H1 (cell line): ENCODE measurements at regions not wholly inside any gene's neighbourhood (a gene's known extent, or its start where the extent isn't known, plus 50 kb on each side); places are given as distances from the start of the nearest gene placed in this dataset.

Experiments used
- CTCF ChIA-PET: fragments of 300-600 bp; sonication (Branson Sonifier 250); formaldehyde crosslinking; loops from one replicate; lab custom pipeline; 2021; ENCODE audit not compliant: partially characterized antibody; lab: Charles Lee
- POLR2A ChIA-PET: fragments of 300-600 bp; sonication (Branson Sonifier 250); formaldehyde crosslinking; loops from one replicate; lab custom pipeline; 2021; ENCODE audit warnings: inconsistent platforms; ENCODE audit not compliant: partially characterized antibody; lab: Charles Lee
- DNase-seq, 2 experiments: peaks; one replicate each; pipeline versions ENCODE4 v3.0.0 to v3.0.0-alpha.2; 2010 to 2022; ENCODE audit warnings: low spot score in 2 of 2, low read depth in 1 of 2, mixed read lengths in 1 of 2
- FAIRE-seq: peaks from 2 replicates; lab custom pipeline; 2011; peaks lifted over from hg19 to GRCh38; lab: Jason Lieb, UNC
- H2AFZ ChIP-seq: 2 replicates; pipeline ENCODE4 v1.8.1; 2012; ENCODE audit warnings: low read length, inconsistent platforms
- H2AK5ac ChIP-seq: 2 replicates; pipeline ENCODE4 v1.6.1; 2013; ENCODE audit warnings: low read depth, low read length
- H2BK120ac ChIP-seq: replicated peaks from 2 replicates; pipeline ENCODE3; 2013; ENCODE audit warnings: low read depth, low read length, inconsistent platforms
- H2BK12ac ChIP-seq: 2 replicates; pipeline ENCODE4 v1.6.1; 2013; ENCODE audit warnings: low read depth, low read length
- H2BK15ac ChIP-seq: 2 replicates; pipeline ENCODE4 v1.6.1; 2013; ENCODE audit warnings: low read length
- H2BK20ac ChIP-seq: 2 replicates; pipeline ENCODE4 v1.6.1; 2013; ENCODE audit warnings: low read length
- H2BK5ac ChIP-seq: 2 replicates; pipeline ENCODE4 v1.6.1; 2013; ENCODE audit warnings: low read depth, low read length
- H3K14ac ChIP-seq: 2 replicates; pipeline ENCODE4 v1.6.1; 2013; ENCODE audit warnings: inconsistent platforms; ENCODE audit not compliant: insufficient read length
- H3K18ac ChIP-seq: 2 replicates; pipeline ENCODE4 v1.6.1; 2013; ENCODE audit warnings: low read length; ENCODE audit errors: extremely low read depth
- H3K23ac ChIP-seq: 2 replicates; pipeline ENCODE4 v1.6.1; 2013; ENCODE audit warnings: inconsistent platforms; ENCODE audit not compliant: insufficient read length
- H3K23me2 ChIP-seq: 2 replicates; pipeline ENCODE4 v1.6.1; 2013; ENCODE audit warnings: low read depth, low read length
- H3K27ac ChIP-seq: 2 replicates; pipeline ENCODE4 v1.6.1; 2011; ENCODE audit warnings: low read depth, low read length, inconsistent platforms
- H3K27me3 ChIP-seq, 4 experiments: replicated peaks in 1 of 4; 1 replicate in 1 of 4; 2 replicates in 3 of 4; pipeline versions ENCODE4 v1.6.1 to v1.8.1; 2011 to 2013; ENCODE audit warnings: low read length in 3 of 4, mild to moderate bottlenecking in 3 of 4, inconsistent platforms in 2 of 4, mixed read lengths in 2 of 4, moderate library complexity in 1 of 4; ENCODE audit not compliant: control insufficient read depth in 3 of 4, insufficient read depth in 3 of 4; ENCODE audit errors: extremely low read depth in 1 of 4
- H3K36me3 ChIP-seq, 4 experiments: 2 replicates each; pipeline versions ENCODE4 v1.6.1 to v1.8.1; 2011 to 2013; ENCODE audit warnings: mild to moderate bottlenecking in 4 of 4, low read length in 3 of 4, moderate library complexity in 2 of 4, control low read depth in 1 of 4, inconsistent platforms in 1 of 4; ENCODE audit not compliant: insufficient read depth in 4 of 4, control insufficient read depth in 2 of 4
- H3K4ac ChIP-seq: replicated peaks from 2 replicates; pipeline ENCODE3; 2013; ENCODE audit warnings: low read length, low read depth, mixed read lengths, inconsistent platforms; ENCODE audit not compliant: insufficient read length
- H3K4me1 ChIP-seq, 4 experiments: replicated peaks in 1 of 4; 1 replicate in 1 of 4; 2 replicates in 3 of 4; pipeline versions ENCODE4 v1.6.1 to v1.8.1; 2011 to 2013; ENCODE audit warnings: low read length in 3 of 4, inconsistent platforms in 2 of 4, mixed read lengths in 1 of 4; ENCODE audit not compliant: insufficient read depth in 4 of 4, control insufficient read depth in 3 of 4
- H3K4me2 ChIP-seq, 2 experiments: 2 replicates each; pipeline versions ENCODE4 v1.6.1 to v1.8.1; 2011 to 2013; ENCODE audit warnings: low read depth in 2 of 2, low read length in 2 of 2, control low read depth in 1 of 2, inconsistent platforms in 1 of 2, mild to moderate bottlenecking in 1 of 2; ENCODE audit not compliant: insufficient read depth in 1 of 2
- H3K4me3 ChIP-seq, 4 experiments: fragments of 200-600, 300-600 bp in 1 of 4; sonication (generic), shearing (Covaris generic), sonication (Bioruptor Twin) in 1 of 4; 2 replicates each; pipeline versions ENCODE4 v1.5.1 to v1.8.1; 2011 to 2016; ENCODE audit warnings: low read length in 4 of 4, low read depth in 3 of 4, control low read depth in 2 of 4, inconsistent platforms in 2 of 4, mild to moderate bottlenecking in 2 of 4, mixed read lengths in 1 of 4, moderate library complexity in 1 of 4; ENCODE audit not compliant: insufficient read depth in 2 of 4; ENCODE audit errors: extremely low read depth in 1 of 4
- H3K56ac ChIP-seq: replicated peaks from 2 replicates; pipeline ENCODE3; 2013; ENCODE audit warnings: low read depth, mild to moderate bottlenecking, mixed read lengths, low read length, inconsistent platforms; ENCODE audit not compliant: insufficient read length
- H3K79me1 ChIP-seq: 2 replicates; pipeline ENCODE4 v1.6.1; 2013; ENCODE audit warnings: low read depth, low read length, control low read depth
- H3K79me2 ChIP-seq, 2 experiments: 2 replicates each; pipeline versions ENCODE4 v1.6.1 to v1.8.1; 2012 to 2013; ENCODE audit warnings: low read length in 2 of 2, mild to moderate bottlenecking in 2 of 2, inconsistent platforms in 1 of 2; ENCODE audit not compliant: insufficient read depth in 2 of 2, control insufficient read depth in 1 of 2
- H3K9ac ChIP-seq, 4 experiments: replicated peaks in 1 of 4; 1 replicate in 1 of 4; 2 replicates in 3 of 4; pipeline versions ENCODE4 v1.6.1 to v1.8.1; 2011 to 2013; ENCODE audit warnings: low read depth in 3 of 4, low read length in 3 of 4, control low read depth in 2 of 4, mild to moderate bottlenecking in 2 of 4, moderate library complexity in 2 of 4, inconsistent platforms in 1 of 4; ENCODE audit errors: extremely low read depth in 1 of 4
- H3K9me3 ChIP-seq, 2 experiments: 2 replicates each; pipeline versions ENCODE4 v1.6.1 to v1.8.1; 2012 to 2013; ENCODE audit warnings: mild to moderate bottlenecking in 2 of 2, moderate library complexity in 2 of 2, control low read depth in 1 of 2, inconsistent platforms in 1 of 2, low read depth in 1 of 2, low read length in 1 of 2, mixed read lengths in 1 of 2; ENCODE audit not compliant: insufficient read depth in 2 of 2
- H4K20me1 ChIP-seq, 2 experiments: replicated peaks in 1 of 2; 2 replicates each; pipeline versions ENCODE3 to v1.8.1; 2011 to 2013; ENCODE audit warnings: inconsistent platforms in 2 of 2, low read length in 2 of 2, mild to moderate bottlenecking in 1 of 2; ENCODE audit not compliant: insufficient read depth in 2 of 2, control insufficient read depth in 1 of 2
- H4K5ac ChIP-seq: 2 replicates; pipeline ENCODE4 v1.6.1; 2013; ENCODE audit warnings: low read length, low read depth, mixed read lengths, inconsistent platforms; ENCODE audit not compliant: insufficient read length
- H4K8ac ChIP-seq: 2 replicates; pipeline ENCODE4 v1.8.0; 2013; ENCODE audit warnings: mild to moderate bottlenecking, moderate library complexity, low read length, inconsistent platforms; ENCODE audit not compliant: insufficient read depth; ENCODE audit errors: extremely low read depth
- H4K91ac ChIP-seq: replicated peaks from 2 replicates; pipeline ENCODE3; 2013; ENCODE audit warnings: low read length, mixed read lengths, inconsistent platforms; ENCODE audit not compliant: insufficient read length
- NANOG ChIP-seq: IDR thresholded peaks from 2 replicates; pipeline ENCODE4 v1.6.1; 2011; ENCODE audit warnings: low read length, low read depth, mild to moderate bottlenecking, inconsistent platforms; ENCODE audit not compliant: insufficient read depth, poor library complexity, severe bottlenecking
- TAF7 ChIP-seq: optimal IDR thresholded peaks from 2 replicates; pipeline ENCODE3; 2011; ENCODE audit warnings: low read depth, mild to moderate bottlenecking, inconsistent platforms, low read length, moderate library complexity, borderline replicate concordance
- WGBS, 2 experiments: shearing (Covaris generic) in 1 of 2; methylation state at CpG; one replicate each; pipeline versions ENCODE4 v1.1.6 to v1.1.7; 2013 to 2015; ENCODE audit warnings: low lambda C conversion rate in 2 of 2, mixed read lengths in 2 of 2, inconsistent platforms in 1 of 2, low coverage in 1 of 2, missing lambda C conversion rate in 1 of 2; ENCODE audit not compliant: insufficient replicate concordance in 2 of 2, insufficient coverage in 1 of 2, insufficient read length in 1 of 2; ENCODE audit errors: extremely low coverage in 1 of 2, missing lambda C conversion rate in 1 of 2; 5-methylcytosine and 5-hydroxymethylcytosine counted together
- TF ChIP-seq, protein P1 (sequence below): IDR thresholded peaks from 2 replicates; pipeline ENCODE4 v1.6.1; 2012; ENCODE audit warnings: low read length, inconsistent platforms

DNA sequence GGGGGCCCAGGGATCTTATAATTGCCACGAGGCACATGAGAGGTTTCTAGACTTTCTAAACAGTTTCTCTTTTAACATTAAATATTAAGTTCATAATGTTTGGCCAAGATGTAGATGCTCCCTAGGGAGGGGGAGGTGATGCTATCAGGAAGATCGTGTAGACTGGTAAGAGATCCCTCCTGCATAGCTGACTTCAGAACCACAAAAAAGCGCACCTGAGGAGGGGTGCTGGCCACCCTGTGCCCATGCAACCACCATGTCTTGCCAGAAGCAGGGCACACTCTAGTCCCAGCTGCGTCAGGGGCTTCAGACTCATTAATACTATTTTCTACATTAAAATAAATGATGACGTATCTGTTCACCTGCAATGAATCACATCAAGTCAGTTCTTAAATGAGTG, 103.4 kb upstream of the SLC35G4 start:
- Histone ChIP-seq H3K14ac (no peak overlapping the region), H3K36me3 (no peaks in the 10 kb centered on the region), H3K4me3 (no peak overlapping the region), H3K23ac (no peak overlapping the region), H2BK5ac (no peak overlapping the region), H3K4ac (no peak overlapping the region), H3K23me2 (no peaks in the 10 kb centered on the region), H3K79me2 (no peaks in the 10 kb centered on the region), H3K27ac (no peak overlapping the region), H2AFZ (no peak overlapping the region), H2BK120ac (no peak overlapping the region), H4K20me1 (no peaks in the 10 kb centered on the region), H3K79me1 (no peaks in the 10 kb centered on the region), H2BK15ac (no peak overlapping the region), H2BK20ac (no peak overlapping the region), H3K4me1 (no peaks in the 10 kb centered on the region), H3K9ac (no peak overlapping the region), H4K91ac (no peak overlapping the region), H4K8ac (no peak overlapping the region), H4K5ac (no peak overlapping the region), H3K27me3 (no peaks in the 10 kb centered on the region), H3K56ac (no peak overlapping the region), H3K9me3 (no peaks in the 10 kb centered on the region), H2BK12ac (no peak overlapping the region), H3K4me2 (no peak overlapping the region), H2AK5ac (no peak overlapping the region), H3K18ac (no peak overlapping the region)
- FAIRE-seq (no peak), DNase-seq (no peak)
- WGBS, 2 experiments = 88% methylated on average over 5 of the region's 5 CpGs; no CpG with 5 or more reads in 1 of the 2 experiments
- POLR2A ChIA-PET = no interaction called here
- CTCF ChIA-PET = interaction anchor here (1.1 to 2.1 kb wide), 4 partner anchors 13 to 199 kb away, joined by 3 to 15 read pairs (median 7); no protein-coding TSS in a partner anchor
- TF ChIP-seq TAF7 (no peak), NANOG (no peak)
- TF ChIP-seq, protein P1, sequence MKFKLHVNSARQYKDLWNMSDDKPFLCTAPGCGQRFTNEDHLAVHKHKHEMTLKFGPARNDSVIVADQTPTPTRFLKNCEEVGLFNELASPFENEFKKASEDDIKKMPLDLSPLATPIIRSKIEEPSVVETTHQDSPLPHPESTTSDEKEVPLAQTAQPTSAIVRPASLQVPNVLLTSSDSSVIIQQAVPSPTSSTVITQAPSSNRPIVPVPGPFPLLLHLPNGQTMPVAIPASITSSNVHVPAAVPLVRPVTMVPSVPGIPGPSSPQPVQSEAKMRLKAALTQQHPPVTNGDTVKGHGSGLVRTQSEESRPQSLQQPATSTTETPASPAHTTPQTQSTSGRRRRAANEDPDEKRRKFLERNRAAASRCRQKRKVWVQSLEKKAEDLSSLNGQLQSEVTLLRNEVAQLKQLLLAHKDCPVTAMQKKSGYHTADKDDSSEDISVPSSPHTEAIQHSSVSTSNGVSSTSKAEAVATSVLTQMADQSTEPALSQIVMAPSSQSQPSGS = no peak
